ENCODE measurements at regions not wholly inside any gene's neighbourhood (a gene's known extent, or its start where the extent isn't known, plus 50 kb on each side); places are given as distances from the start of the nearest gene placed in this dataset.

- TF ChIP-seq CTCF (conservative IDR thresholded peaks at IDR 0.05; ENCODE audit: low read depth, low read length) (no peak), EZH2 (IDR thresholded peaks at IDR 0.05; ENCODE audit: low read length, unreplicated experiment) (no peak)
Measured at GRCh38 chr1:98515744-98516143, 145.8 kb upstream of the SNX7 start.
